Mammary epithelial cell (primary cell): ENCODE measurements at regions not wholly inside any gene's neighbourhood (a gene's known extent, or its start where the extent isn't known, plus 50 kb on each side); places are given as distances from the start of the nearest gene placed in this dataset.

ENCODE experiments used
- CTCF ChIP-seq, 2 donors: IDR thresholded peaks in 1 of 2; conservative IDR thresholded peaks in 1 of 2; 2 replicates each; pipeline ENCODE4 v1.5.1; 2011 to 2012; ENCODE audit warnings: inconsistent platforms in 2 of 2, low read length in 2 of 2, mild to moderate bottlenecking in 2 of 2, control low read depth in 1 of 2, low read depth in 1 of 2; ENCODE audit not compliant: insufficient read depth in 1 of 2; ENCODE audit errors: extremely low read depth in 1 of 2
- EZH2 ChIP-seq: IDR thresholded peaks from 2 replicates; pipeline ENCODE4 v1.6.1; 2012; ENCODE audit warnings: low read length, inconsistent platforms, borderline replicate concordance

- no peak for TF ChIP-seq CTCF (conservative IDR thresholded peaks at IDR 0.05 in 1 of 2, IDR thresholded peaks at IDR 0.05 in 1 of 2; ENCODE audit: extremely low read depth in 1 of 2, insufficient read depth in 1 of 2, low read depth in 1 of 2, low read length in 2 of 2)
- TF ChIP-seq EZH2, result no peak
Observed at GRCh38 chr4:180766045-180766444, 1477.2 kb upstream of the TENM3 start.
